ENCODE measurements at regions not wholly inside any gene's neighbourhood (a gene's known extent, or its start where the extent isn't known, plus 50 kb on each side); places are given as distances from the start of the nearest gene placed in this dataset.

GRCh38 chr13:53885997-53886396 is 857.4 kb downstream of the OLFM4 start:
- no peak for TF ChIP-seq CTCF (IDR thresholded peaks at IDR 0.05)
- TF ChIP-seq EP300 (IDR thresholded peaks at IDR 0.05) = no peak
- TF ChIP-seq POLR2A (IDR thresholded peaks at IDR 0.05) = no peak

Measured in ovary (tissue), 3 donors.